ENCODE measurements at regions not wholly inside any gene's neighbourhood (a gene's known extent, or its start where the extent isn't known, plus 50 kb on each side); places are given as distances from the start of the nearest gene placed in this dataset.
A peak's percentile ranks its signal among the peaks of the same experiment; 100 is the strongest.

DNA sequence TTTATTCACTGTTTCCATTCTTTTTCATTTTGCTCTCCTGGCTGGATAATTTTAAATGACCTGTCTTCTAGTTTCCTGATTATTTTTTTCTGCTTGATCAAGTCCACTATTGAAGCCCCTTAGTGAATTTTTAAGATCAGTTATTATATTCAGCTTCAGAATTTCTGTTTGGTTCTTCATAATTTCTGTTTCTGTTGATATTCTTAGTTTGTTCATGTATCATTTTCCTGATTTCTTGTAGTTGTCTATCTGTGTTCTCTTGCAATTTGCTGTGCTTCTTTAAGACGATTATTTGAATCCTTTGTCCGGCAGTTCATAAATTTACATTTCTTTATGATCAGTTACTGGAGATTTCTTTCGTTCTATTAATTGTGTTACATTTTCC, 75.2 kb upstream of the CCDC71L start:
- no peaks in the 10 kb centered on the region for H3K36me3 Mint-ChIP-seq
- 100% methylated on average over 1 of the region's 3 CpGs for WGBS (ENCODE audit: insufficient coverage)
- H2AFZ ChIP-seq (ENCODE audit: insufficient read depth, low read depth, low read length, poor library complexity, severe bottlenecking): no peak overlapping the region
- peaks cover 25% of the 10 kb centered on the region for H3K4me1 Mint-ChIP-seq
- peaks cover 12 to 25% of the 10 kb centered on the region in 2 donors for H3K4me1 ChIP-seq (ENCODE audit: control insufficient read depth in 1 of 2, insufficient read depth in 2 of 2, low read length in 2 of 2)
- no peak overlapping the region for H3K4me2 ChIP-seq (replicated peaks; ENCODE audit: extremely low read depth, low read length, poor library complexity, severe bottlenecking)
- H3K9me3 Mint-ChIP-seq: peaks cover 0 to 2% (median 0%) of the 10 kb centered on the region in 7 donors
- no peaks in the 10 kb centered on the region for H3K27me3 ChIP-seq (ENCODE audit: control insufficient read depth in 2 of 2, insufficient read depth in 2 of 2, low read length in 2 of 2)
- H3K4me3 Mint-ChIP-seq: no peak overlapping the region
- no peak overlapping the region for H3K27ac Mint-ChIP-seq
- H3K79me2 ChIP-seq (ENCODE audit: insufficient read depth, low read length): no peaks in the 10 kb centered on the region
- TF ChIP-seq, protein P1, sequence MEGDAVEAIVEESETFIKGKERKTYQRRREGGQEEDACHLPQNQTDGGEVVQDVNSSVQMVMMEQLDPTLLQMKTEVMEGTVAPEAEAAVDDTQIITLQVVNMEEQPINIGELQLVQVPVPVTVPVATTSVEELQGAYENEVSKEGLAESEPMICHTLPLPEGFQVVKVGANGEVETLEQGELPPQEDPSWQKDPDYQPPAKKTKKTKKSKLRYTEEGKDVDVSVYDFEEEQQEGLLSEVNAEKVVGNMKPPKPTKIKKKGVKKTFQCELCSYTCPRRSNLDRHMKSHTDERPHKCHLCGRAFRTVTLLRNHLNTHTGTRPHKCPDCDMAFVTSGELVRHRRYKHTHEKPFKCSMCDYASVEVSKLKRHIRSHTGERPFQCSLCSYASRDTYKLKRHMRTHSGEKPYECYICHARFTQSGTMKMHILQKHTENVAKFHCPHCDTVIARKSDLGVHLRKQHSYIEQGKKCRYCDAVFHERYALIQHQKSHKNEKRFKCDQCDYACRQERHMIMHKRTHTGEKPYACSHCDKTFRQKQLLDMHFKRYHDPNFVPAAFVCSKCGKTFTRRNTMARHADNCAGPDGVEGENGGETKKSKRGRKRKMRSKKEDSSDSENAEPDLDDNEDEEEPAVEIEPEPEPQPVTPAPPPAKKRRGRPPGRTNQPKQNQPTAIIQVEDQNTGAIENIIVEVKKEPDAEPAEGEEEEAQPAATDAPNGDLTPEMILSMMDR (IDR thresholded peaks at IDR 0.05): no peak
- H3K27ac ChIP-seq (ENCODE audit: low read depth in 1 of 2, low read length in 2 of 2): no peak overlapping the region
- no peaks in the 10 kb centered on the region for H3K9me3 ChIP-seq (replicated peaks in 1 of 2; ENCODE audit: control insufficient read depth in 1 of 2, insufficient read depth in 1 of 2, low read length in 2 of 2)
- H3K36me3 ChIP-seq (replicated peaks in 1 of 2; ENCODE audit: control insufficient read depth in 1 of 2, insufficient read depth in 2 of 2, low read length in 2 of 2): no peaks in the 10 kb centered on the region
- intact Hi-C loops (cut with micrococcal nuclease): loop anchor here (1.0 to 10.0 kb wide), 5 partner anchors 34 to 559 kb away; partner anchors contain the start of gene CCDC71L (in 1 of the 2)
- no peak overlapping the region for H3K9ac ChIP-seq (ENCODE audit: insufficient read depth, low read length, poor library complexity, severe bottlenecking)
- H3K27me3 Mint-ChIP-seq (ENCODE audit: low read depth in 3 of 3): peaks cover 2 to 9% (median 6%) of the 10 kb centered on the region in 3 donors
- DNase-seq: no peak
- H3K4me3 ChIP-seq (replicated peaks in 1 of 3; ENCODE audit: low read depth in 2 of 3, low read length in 3 of 3): no peak overlapping the region
- H4K20me1 ChIP-seq (ENCODE audit: insufficient read depth, low read length): no peaks in the 10 kb centered on the region

DNA sequence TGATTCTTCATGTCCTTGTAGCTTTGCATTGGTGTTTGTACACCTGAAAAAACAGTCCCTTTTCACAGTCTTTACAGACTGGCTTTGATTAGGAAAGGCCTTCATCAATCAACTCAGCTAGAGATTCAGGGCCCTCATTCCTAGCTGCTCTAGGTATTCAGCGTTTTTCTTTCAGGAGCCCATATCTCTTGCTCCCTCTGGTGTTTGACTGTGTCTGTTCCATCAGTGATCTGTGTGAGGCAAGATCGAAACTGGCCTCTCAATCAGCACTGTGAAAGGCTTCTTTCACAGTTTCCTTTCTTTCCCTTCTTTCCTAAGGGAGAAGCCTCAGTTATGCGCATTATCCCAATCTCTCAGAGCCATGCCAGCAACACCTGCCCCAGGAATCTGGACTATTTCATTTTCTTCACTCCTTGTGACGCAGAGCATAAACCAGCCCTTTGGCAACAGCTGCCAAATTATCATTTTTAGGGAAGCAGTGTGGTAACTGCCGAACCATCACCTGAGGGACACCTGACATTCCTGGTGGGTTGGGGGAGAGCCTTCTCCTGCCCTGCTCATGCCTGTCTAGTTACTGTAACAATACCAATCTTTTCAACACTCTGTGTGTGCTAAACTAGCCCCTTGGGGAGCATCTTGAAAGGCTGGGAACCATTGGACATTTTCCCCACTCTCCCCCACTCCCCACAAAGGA, 75.7 kb upstream of the CCDC71L start:
- Histone ChIP-seq H4K20me1 (ENCODE audit: insufficient read depth, low read length) (no peaks in the 10 kb centered on the region), H3K4me2 (replicated peaks; ENCODE audit: extremely low read depth, low read length, poor library complexity, severe bottlenecking) (peak overlapping the region; percentile 68), H3K9me3 (replicated peaks in 1 of 2; ENCODE audit: control insufficient read depth in 1 of 2, insufficient read depth in 1 of 2, low read length in 2 of 2) (no peaks in the 10 kb centered on the region), H3K27ac (ENCODE audit: low read depth in 1 of 2, low read length in 2 of 2) (no peak overlapping the region), H3K9ac (ENCODE audit: insufficient read depth, low read length, poor library complexity, severe bottlenecking) (no peak overlapping the region), H2AFZ (ENCODE audit: insufficient read depth, low read depth, low read length, poor library complexity, severe bottlenecking) (peak overlapping the region; percentile 65), H3K79me2 (ENCODE audit: insufficient read depth, low read length) (no peaks in the 10 kb centered on the region), H3K36me3 (replicated peaks in 1 of 2; ENCODE audit: control insufficient read depth in 1 of 2, insufficient read depth in 2 of 2, low read length in 2 of 2) (no peaks in the 10 kb centered on the region), H3K27me3 (ENCODE audit: control insufficient read depth in 2 of 2, insufficient read depth in 2 of 2, low read length in 2 of 2) (no peaks in the 10 kb centered on the region), H3K4me3 (replicated peaks in 1 of 3; ENCODE audit: low read depth in 2 of 3, low read length in 3 of 3) (peak overlapping the region in 2 of 3 experiments; percentile 33 to 57), H3K4me1 (ENCODE audit: control insufficient read depth in 1 of 2, insufficient read depth in 2 of 2, low read length in 2 of 2) (peaks cover 7 to 20% of the 10 kb centered on the region in 2 donors)
- TF ChIP-seq, protein P1 (IDR thresholded peaks at IDR 0.05): peak; percentile 87
- peaks cover 0 to 2% (median 0%) of the 10 kb centered on the region in 7 donors for H3K9me3 Mint-ChIP-seq
- peak overlapping the region in 6 of 7 donors; percentile 27 to 84 (median 72) for H3K27ac Mint-ChIP-seq
- peak overlapping the region; percentile 67 to 84 for H3K4me3 Mint-ChIP-seq
- peak; percentile 67 to 81 (median 77) for DNase-seq
- peaks cover 2 to 9% (median 6%) of the 10 kb centered on the region in 3 donors for H3K27me3 Mint-ChIP-seq (ENCODE audit: low read depth in 3 of 3)
- H3K36me3 Mint-ChIP-seq: no peaks in the 10 kb centered on the region
- intact Hi-C loops (cut with micrococcal nuclease): loop anchor here (1.0 to 10.0 kb wide), 5 partner anchors 34 to 559 kb away; partner anchors contain the start of gene CCDC71L (in 1 of the 2)
- WGBS (ENCODE audit: insufficient coverage): 21% methylated on average over 3 of the region's 5 CpGs
- peaks cover 20% of the 10 kb centered on the region for H3K4me1 Mint-ChIP-seq
